Astrocyte (in vitro differentiated cells and primary cell): ENCODE measurements at regions not wholly inside any gene's neighbourhood (a gene's known extent, or its start where the extent isn't known, plus 50 kb on each side); places are given as distances from the start of the nearest gene placed in this dataset.

Source experiments
- DNase-seq: peaks from one replicate; pipeline ENCODE4 v3.0.0-alpha.2; 2010; ENCODE audit warnings: low read depth
- FAIRE-seq: peaks from 2 replicates; lab custom pipeline; 2011; peaks lifted over from hg19 to GRCh38; lab: Jason Lieb, UNC
- H2AFZ ChIP-seq: 2 replicates; pipeline ENCODE4 v1.6.0; 2012; ENCODE audit warnings: low read depth, low read length, inconsistent platforms
- H3K27ac ChIP-seq: 2 replicates; pipeline ENCODE4 v1.5.1; 2011; ENCODE audit warnings: low read depth, low read length, inconsistent platforms
- H3K27me3 ChIP-seq: 2 replicates; pipeline ENCODE4 v1.6.0; 2011; ENCODE audit warnings: low read length, inconsistent platforms; ENCODE audit not compliant: insufficient read depth
- H3K36me3 ChIP-seq: 2 replicates; pipeline ENCODE4 v1.5.1; 2011; ENCODE audit warnings: low read length, inconsistent platforms; ENCODE audit not compliant: insufficient read depth
- H3K4me1 ChIP-seq: 2 replicates; pipeline ENCODE4 v1.5.1; 2011; ENCODE audit warnings: low read length, inconsistent platforms; ENCODE audit not compliant: insufficient read depth
- H3K4me2 ChIP-seq: 2 replicates; pipeline ENCODE4 v1.6.0; 2012; ENCODE audit warnings: low read length, inconsistent platforms
- H3K4me3 ChIP-seq: 2 replicates; pipeline ENCODE4 v1.5.1; 2011; ENCODE audit warnings: low read depth, mild to moderate bottlenecking, low read length, inconsistent platforms; ENCODE audit not compliant: insufficient read depth
- H3K79me2 ChIP-seq: 2 replicates; pipeline ENCODE4 v1.6.0; 2012; ENCODE audit warnings: mild to moderate bottlenecking, low read length, inconsistent platforms; ENCODE audit not compliant: insufficient read depth
- H3K9ac ChIP-seq: 2 replicates; pipeline ENCODE4 v1.6.0; 2012; ENCODE audit warnings: mild to moderate bottlenecking, low read length, inconsistent platforms
- H3K9me3 ChIP-seq: 2 replicates; pipeline ENCODE4 v1.5.1; 2012; ENCODE audit warnings: low read depth, mild to moderate bottlenecking, low read length, inconsistent platforms; ENCODE audit not compliant: insufficient read depth
- H4K20me1 ChIP-seq: 2 replicates; pipeline ENCODE4 v1.6.0; 2012; ENCODE audit warnings: low read length, inconsistent platforms; ENCODE audit not compliant: insufficient read depth
- H3K27ac Mint-ChIP-seq: one replicate; pipeline ENCODE4 v1.8.0; 2021; ENCODE audit warnings: mild to moderate bottlenecking, mixed read lengths; ENCODE audit not compliant: unreplicated experiment
- H3K27me3 Mint-ChIP-seq: one replicate; pipeline ENCODE4 v1.8.0; 2021; ENCODE audit warnings: low read depth, mixed read lengths; ENCODE audit not compliant: unreplicated experiment
- H3K36me3 Mint-ChIP-seq: one replicate; pipeline ENCODE4 v1.8.0; 2021; ENCODE audit warnings: low read depth, mixed read lengths; ENCODE audit not compliant: unreplicated experiment
- H3K4me1 Mint-ChIP-seq: one replicate; pipeline ENCODE4 v1.8.0; 2021; ENCODE audit warnings: low read depth, mixed read lengths; ENCODE audit not compliant: unreplicated experiment
- H3K4me3 Mint-ChIP-seq: one replicate; pipeline ENCODE4 v1.8.0; 2021; ENCODE audit warnings: mild to moderate bottlenecking, moderate library complexity, mixed read lengths; ENCODE audit not compliant: unreplicated experiment
- H3K9me3 Mint-ChIP-seq: one replicate; pipeline ENCODE4 v1.8.0; 2021; ENCODE audit warnings: mild to moderate bottlenecking, mixed read lengths; ENCODE audit not compliant: unreplicated experiment
- EZH2 ChIP-seq: IDR thresholded peaks from 2 replicates; pipeline ENCODE4 v1.6.1; 2012; ENCODE audit warnings: mild to moderate bottlenecking, low read length, inconsistent platforms; ENCODE audit not compliant: insufficient read depth
- TF ChIP-seq, protein P1 (sequence below): IDR thresholded peaks from 2 replicates; pipeline ENCODE4 v1.5.1; 2011; ENCODE audit warnings: low read depth, mild to moderate bottlenecking, inconsistent platforms, low read length, moderate library complexity; ENCODE audit not compliant: insufficient read depth

DNA sequence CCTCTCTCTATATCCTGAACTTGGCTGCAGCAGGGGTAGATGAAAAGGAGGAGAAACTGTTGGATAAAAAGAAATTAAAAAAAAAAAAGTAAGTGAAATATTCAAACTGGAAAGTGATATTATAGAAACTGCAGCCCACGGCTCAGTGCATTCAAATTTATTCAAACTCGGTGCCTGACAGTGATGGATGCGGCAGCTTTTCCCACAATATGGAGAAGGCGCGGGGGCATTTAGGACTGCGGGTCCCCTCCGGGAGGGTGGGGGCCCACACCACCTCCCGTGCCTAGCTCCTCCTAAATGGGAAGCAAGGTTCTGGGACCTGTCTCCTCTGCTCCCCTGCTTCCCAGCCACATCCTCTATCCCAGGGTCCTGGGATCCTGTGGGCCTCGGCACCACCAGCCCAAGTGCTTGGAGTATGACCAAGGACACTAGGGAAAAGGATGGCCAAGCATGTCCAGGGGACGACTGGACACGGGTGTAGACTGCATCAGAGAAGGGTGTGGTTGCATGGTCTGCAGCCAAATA, 82.4 kb downstream of the HIF1AN start:
- no peak overlapping the region for H3K4me3 ChIP-seq
- no peaks in the 10 kb centered on the region for H3K79me2 ChIP-seq
- Mint-ChIP-seq H3K27me3 (peaks cover 75% of the 10 kb centered on the region), H3K4me3 (no peak overlapping the region), H3K4me1 (no peaks in the 10 kb centered on the region), H3K9me3 (peaks cover 2% of the 10 kb centered on the region), H3K36me3 (peaks cover 2% of the 10 kb centered on the region), H3K27ac (no peak overlapping the region)
- FAIRE-seq, result no peak
- no peak overlapping the region for H2AFZ ChIP-seq
- H4K20me1 ChIP-seq, result no peaks in the 10 kb centered on the region
- DNase-seq, result no peak
- no peaks in the 10 kb centered on the region for H3K9me3 ChIP-seq
- no peaks in the 10 kb centered on the region for H3K4me1 ChIP-seq
- H3K27ac ChIP-seq, result no peak overlapping the region
- TF ChIP-seq, protein P1, sequence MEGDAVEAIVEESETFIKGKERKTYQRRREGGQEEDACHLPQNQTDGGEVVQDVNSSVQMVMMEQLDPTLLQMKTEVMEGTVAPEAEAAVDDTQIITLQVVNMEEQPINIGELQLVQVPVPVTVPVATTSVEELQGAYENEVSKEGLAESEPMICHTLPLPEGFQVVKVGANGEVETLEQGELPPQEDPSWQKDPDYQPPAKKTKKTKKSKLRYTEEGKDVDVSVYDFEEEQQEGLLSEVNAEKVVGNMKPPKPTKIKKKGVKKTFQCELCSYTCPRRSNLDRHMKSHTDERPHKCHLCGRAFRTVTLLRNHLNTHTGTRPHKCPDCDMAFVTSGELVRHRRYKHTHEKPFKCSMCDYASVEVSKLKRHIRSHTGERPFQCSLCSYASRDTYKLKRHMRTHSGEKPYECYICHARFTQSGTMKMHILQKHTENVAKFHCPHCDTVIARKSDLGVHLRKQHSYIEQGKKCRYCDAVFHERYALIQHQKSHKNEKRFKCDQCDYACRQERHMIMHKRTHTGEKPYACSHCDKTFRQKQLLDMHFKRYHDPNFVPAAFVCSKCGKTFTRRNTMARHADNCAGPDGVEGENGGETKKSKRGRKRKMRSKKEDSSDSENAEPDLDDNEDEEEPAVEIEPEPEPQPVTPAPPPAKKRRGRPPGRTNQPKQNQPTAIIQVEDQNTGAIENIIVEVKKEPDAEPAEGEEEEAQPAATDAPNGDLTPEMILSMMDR, result no peak
- no peak for TF ChIP-seq EZH2
- no peak overlapping the region for H3K4me2 ChIP-seq
- peaks cover 44% of the 10 kb centered on the region for H3K27me3 ChIP-seq
- no peak overlapping the region for H3K9ac ChIP-seq
- H3K36me3 ChIP-seq, result no peaks in the 10 kb centered on the region

DNA sequence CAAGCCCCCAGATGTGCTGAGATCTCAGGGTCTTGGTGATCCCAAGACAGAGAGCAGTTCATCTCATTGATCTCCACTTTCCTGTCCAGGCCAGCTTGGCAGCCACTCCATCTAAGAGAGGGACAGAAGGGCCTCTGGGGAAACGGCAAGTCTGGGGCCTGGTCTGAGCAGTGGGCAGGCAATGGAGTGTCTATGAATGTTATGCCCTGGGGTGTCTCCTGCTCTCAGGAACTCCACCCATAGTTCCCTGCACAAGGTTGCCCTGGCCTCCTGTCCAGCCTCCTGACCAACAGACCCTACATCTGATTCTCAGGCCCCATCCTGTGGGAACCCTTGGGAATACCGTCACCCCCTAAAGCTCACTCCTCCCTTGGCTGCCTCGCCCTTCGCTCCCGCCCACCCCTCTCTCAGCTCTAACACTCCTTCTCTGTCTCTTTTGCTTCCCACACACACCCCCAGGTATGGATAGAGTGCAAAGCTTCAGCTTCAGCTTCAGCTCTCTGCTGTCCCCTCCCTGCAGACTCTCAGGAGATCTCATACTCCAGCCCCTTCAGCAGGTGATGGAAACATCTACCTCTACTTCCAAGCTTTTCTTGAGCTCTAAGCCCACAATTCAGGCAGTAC, 83.0 kb downstream of the HIF1AN start:
- peaks cover 73% of the 10 kb centered on the region for H3K27me3 Mint-ChIP-seq
- TF ChIP-seq, protein P1, result no peak
- no peak for TF ChIP-seq EZH2
- peaks cover 45% of the 10 kb centered on the region for H3K27me3 ChIP-seq

More for the DNA sequence above, 83.0 kb downstream of the HIF1AN start:
- no peaks in the 10 kb centered on the region for H4K20me1 ChIP-seq
- Mint-ChIP-seq H3K9me3 (peaks cover 2% of the 10 kb centered on the region), H3K4me3 (no peak overlapping the region), H3K27ac (no peak overlapping the region), H3K4me1 (no peaks in the 10 kb centered on the region), H3K36me3 (peaks cover 2% of the 10 kb centered on the region)
- no peak overlapping the region for H3K27ac ChIP-seq
- no peaks in the 10 kb centered on the region for H3K36me3 ChIP-seq
- H3K4me1 ChIP-seq, result no peaks in the 10 kb centered on the region
- no peaks in the 10 kb centered on the region for H3K9me3 ChIP-seq
- no peak overlapping the region for H2AFZ ChIP-seq
- FAIRE-seq, result no peak
- H3K4me3 ChIP-seq, result no peak overlapping the region
- DNase-seq, result no peak
- H3K9ac ChIP-seq, result no peak overlapping the region
- H3K79me2 ChIP-seq, result no peaks in the 10 kb centered on the region
- no peak overlapping the region for H3K4me2 ChIP-seq
